NOMO-1 treated with DMSO at 0.1 percent for 48 hours (cell line): ENCODE measurements at regions not wholly inside any gene's neighbourhood (a gene's known extent, or its start where the extent isn't known, plus 50 kb on each side); places are given as distances from the start of the nearest gene placed in this dataset.
"Not testable (repeated sequence)": the region's sequence is repeated elsewhere in the genome, so short reads cannot be mapped to it uniquely, and the experiment has no call there.

ENCODE experiments used
- DNase-seq: peaks from one replicate; lab custom pipeline; 2025; ENCODE audit not compliant: unreplicated experiment; lab: John Stamatoyannopoulos, UW

DNA sequence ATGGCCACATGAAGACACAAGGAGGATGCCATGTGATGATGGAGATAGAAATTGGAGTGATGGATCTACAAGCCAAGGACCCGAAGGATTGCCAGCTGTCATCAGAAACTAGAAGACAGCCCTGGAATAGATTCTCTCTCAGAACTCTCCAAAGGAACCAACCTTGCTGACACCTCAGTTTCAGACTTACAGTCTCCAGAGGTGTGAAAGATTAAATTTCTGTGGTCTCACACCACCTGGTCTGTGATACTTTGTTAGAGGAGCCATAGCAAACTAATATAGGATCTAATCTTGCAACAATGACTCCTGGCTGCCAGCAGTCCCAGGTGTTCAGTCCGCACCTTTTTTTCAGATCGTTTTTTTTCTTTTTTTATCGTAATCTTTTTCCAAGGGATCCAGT, 647.3 kb upstream of the GHITM start:
- DNase-seq: no peak

DNA sequence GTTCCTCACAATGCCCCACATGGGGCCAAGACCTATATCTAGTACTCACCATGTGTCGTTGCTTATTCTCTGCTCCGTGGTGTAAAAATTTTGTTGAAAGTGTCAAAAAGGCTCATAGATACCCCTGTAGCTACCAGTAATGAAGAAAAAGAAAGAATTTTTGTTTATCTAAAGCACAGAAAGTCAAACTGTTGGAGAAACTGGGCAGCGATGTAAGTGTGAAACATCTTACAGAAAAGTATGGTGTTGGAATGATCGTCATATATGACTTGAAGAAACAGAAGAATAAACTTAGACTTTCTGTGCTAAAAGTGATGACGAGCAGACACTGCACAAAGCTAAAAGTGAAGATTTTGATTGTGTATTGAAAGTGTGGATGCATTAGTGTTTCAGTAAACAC, 626.6 kb upstream of the GHITM start:
- no peak for DNase-seq

DNA sequence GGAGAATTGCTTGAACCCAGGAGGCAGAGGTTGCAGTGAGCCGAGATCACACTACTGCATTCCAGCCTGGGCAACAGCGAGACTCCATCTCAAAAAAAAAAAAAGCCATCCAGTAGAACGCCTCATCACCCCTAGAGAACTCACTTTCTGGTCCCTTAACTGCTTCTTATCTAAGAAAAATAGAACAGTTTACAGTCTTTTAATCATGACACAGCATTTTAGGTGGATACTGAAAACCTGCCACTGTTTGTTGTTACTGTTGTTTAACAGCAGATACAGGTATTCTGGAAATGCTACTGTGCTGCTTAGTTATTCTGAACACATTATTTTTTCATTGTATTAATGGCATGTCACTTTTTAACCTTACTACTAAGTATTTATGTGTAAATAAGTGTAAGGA, 624.3 kb upstream of the GHITM start:
- DNase-seq: no peak

DNA sequence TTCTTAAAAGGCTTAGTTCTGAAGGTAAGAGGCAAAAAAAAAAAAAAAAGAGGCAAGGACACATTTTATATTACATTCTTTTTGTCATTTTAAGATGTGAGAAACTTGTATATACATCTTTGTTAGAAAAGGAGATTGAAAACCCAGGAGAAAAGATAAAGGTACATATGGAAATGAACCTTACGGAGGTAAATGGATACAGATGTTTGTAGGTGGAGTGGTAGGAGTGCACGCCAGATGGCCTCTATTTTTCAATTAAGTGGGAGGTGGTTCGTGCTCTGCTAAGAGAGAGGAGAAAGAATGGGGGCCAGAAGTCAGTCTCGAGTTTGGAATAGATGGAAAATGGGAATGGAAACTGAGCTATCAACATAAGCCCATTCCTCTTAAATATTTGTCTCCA, 622.5 kb upstream of the GHITM start:
- no peak for DNase-seq

DNA sequence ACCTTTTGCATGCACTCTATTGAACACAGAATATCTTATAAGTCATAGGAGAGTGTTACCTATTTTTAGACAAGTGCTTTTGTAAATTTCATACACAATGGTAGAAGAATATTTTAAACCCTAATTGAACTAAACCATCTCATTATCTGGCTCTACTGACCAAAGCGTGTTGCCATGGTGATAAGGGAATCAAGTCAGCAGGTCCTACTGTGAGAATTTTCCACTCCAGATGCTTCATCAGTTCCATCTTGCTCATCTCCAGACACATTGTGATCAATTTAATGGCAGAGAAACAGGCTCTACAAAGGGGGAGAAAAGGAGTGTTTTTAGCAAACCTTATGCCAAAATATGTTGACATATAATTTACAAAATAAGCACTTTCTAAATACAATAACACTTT, 621.9 kb upstream of the GHITM start:
- DNase-seq: no peak

DNA sequence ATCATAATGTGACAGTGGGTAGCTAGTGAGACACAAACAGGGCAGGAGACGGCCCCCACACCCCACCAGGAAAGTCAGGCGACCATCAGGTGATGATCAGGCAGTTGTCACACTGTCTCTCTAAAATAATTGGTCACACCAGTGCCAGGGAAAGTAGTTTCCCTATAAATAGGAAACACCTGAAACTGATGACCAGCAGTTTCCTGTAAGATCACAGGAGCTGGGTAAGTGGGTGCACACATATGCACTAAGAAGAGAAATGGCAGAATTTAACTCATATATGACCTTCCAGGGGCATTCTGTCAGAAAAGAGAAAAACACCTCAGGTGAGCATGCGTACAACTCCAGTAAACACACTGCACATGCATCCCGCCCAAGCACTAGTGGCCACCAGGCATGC, 620.5 kb upstream of the GHITM start:
- no peak for DNase-seq

DNA sequence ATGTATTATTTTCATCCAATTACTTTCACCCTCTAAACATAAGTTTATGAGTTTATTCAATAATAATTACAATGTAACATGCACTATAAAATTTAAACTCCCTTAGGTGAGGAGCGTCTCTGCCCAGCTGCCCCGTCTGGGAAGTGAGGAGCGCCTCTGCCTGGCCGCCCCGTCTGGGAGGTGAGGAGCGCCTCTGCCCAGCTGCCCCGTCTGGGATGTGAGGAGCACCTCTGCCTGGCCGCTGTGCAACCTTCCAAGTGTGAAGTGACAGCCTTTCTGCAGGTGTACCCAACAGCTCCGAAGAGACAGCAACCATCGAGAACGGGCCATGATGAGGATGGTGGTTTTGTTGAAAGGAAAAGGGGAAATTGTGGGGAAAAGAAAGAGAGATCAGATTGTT, 618.9 kb upstream of the GHITM start:
- DNase-seq: not testable (repeated sequence)

DNA sequence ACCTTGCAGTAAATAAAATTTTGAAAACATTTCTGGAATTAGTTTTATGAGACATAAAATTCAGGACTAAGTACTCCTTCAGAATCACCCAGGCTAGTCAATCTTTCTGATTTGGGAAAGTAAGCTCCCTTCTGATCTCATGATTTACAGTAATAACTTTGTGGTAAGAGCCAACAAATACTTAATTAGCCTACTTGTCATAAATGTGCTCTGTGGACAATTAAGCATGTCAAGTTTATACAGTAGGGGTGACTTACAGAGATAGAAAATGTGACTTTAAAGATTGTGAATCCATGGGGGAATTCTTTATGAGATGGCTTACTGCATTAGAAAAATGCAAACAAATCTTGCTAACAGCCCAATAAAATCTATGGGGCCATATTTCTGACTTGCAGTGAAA, 616.9 kb upstream of the GHITM start:
- no peak for DNase-seq

DNA sequence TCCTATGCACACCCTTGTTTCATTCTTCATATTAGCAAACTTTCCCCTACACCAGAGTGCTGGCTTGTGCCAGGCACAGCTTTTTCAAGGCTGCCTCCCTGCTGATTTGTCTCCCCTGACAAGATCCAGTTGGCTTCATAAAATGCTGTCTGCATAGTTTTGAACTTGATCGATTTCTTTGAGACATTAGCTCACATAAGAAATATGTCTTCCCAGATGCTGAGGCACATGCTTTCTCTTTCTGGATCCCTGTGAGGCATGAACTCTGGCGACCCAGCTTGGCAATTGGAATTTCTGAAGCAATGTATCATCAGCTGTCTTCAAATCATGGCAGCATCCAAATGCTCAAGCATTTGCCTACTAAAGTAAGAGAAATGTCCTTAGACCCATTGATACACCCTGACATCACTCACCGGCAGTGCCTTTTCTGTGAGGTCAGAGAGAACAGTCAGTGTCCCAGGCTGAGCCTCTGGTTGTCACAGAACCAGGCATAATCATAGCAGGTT, 616.4 kb upstream of the GHITM start:
- no peak for DNase-seq

DNA sequence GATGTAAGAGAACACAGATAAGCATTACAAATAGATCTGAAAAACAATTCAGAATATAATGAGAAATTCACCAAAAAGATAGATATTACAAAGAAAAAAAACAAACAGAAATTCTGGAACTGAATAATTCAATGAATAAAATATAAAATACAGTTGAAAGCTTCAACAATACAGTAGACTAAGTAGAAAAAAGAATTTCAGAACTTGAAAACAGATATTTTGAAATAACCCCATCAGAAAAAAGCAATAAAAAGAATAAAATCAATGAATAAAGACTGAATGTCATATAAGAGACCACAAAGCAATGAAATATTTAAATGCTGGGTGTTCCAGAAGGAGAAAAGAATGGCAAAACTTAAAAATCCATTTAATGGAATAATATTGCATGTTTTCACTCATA, 611.4 kb upstream of the GHITM start:
- no peak for DNase-seq

DNA sequence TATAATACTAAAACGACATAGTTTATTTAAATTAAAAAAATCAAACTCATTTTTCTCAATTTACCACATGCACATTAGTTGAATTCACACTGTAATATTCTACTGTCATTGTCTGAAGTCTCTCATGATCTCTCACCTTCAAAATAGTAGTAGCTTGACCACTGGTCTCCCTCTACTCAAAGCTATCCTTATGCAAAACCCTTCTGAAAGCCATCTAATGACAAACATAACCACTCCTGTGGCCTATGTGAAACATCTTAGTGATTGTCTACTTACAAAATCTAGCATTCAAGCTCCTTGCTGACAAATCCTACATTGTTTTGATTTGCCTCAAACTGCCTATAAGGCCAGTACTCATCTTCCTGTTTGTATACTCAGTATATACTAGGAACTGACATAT, 606.0 kb upstream of the GHITM start:
- DNase-seq: no peak

DNA sequence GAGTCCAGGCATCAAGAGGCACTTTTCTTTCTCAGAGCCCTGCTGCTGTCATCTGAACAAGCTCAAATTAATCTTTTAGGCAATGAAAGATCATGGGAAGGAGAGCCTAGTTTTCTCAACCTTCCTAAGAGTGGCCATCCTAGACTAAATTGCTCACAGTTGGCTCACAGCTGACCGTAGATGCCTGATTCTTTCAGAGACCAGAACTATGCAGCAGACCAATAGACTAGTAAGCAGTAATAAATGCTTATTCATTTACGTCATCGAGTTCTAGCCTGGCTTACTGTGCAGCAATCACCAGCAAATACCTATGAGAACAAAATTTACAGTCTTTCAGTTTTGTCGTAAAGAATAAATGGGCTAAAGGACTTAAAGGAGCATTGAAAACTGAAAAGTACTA, 602.9 kb upstream of the GHITM start:
- no peak for DNase-seq

DNA sequence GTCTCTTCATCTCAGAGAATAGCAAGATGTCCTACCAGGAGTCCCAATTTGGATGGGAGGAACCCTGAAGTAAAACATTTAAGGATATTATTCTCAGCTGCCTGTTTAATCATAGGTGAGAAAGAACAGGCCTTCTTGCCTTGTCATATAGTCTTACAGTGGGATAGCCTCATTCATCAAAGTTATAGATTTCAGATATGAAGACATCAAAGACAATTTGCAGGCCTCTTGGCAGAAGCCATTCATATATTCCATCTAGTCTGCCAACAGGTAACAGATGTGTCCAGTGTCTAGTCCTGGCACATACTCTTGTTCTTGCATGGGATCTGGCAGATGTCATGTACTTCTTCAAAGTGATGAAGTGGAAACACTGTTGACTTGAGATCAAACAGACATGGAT, 601.3 kb upstream of the GHITM start:
- no peak for DNase-seq

DNA sequence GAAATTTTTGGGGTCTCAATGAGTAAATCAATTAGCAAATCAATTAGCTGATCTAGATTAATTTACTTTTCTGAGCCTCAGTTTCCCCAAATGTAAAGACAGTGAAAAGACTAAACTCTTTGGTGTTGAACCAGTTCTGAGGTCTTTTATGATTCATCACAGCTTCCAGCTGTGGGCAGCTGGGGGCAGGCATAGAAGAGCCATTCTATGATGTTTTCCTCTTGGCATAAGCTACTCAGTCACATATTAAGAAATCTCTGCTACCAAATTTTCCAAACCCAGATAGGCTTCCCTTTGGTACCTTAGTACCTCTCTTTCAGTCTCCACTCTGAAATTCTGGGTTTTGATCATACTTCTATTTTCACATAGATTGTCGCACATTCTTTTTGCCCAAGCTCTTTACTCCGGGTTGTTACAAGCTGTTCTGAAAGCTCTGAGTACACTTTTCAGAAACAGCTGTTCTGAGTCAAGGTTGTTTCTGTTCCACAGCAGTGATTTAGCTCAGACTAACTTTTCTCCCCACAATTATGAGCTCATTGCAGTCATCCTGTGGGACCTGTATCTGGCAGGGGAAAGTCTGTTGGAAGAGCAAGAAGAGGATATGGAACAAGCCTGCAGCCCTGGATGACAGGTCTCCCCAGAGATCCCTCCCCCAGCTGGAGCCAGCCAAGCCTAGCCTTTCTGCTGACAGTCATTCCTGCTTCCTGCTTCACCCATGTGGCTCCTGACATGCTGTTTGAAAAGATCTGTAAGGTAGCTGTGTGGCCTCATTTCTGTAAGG, 599.6 kb upstream of the GHITM start:
- no peak for DNase-seq

DNA sequence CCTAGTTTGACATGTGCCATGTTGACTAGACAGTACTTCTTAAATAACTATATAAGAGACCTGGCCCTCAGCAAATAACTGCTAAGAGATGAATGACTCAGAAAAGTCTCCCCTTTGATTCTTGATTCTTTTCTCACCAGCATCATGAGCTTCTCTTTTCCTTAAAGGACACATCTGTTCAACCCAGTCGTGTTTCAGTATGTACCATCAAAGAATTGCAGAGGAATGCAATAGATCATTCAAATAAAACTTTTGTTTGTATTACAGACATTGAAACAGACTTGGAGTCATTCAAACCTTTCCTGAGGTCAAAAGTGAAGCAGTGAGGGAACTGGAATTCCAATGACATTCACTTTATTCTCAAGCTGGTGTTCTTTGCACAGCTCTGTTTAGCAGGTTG, 598.3 kb upstream of the GHITM start:
- no peak for DNase-seq

DNA sequence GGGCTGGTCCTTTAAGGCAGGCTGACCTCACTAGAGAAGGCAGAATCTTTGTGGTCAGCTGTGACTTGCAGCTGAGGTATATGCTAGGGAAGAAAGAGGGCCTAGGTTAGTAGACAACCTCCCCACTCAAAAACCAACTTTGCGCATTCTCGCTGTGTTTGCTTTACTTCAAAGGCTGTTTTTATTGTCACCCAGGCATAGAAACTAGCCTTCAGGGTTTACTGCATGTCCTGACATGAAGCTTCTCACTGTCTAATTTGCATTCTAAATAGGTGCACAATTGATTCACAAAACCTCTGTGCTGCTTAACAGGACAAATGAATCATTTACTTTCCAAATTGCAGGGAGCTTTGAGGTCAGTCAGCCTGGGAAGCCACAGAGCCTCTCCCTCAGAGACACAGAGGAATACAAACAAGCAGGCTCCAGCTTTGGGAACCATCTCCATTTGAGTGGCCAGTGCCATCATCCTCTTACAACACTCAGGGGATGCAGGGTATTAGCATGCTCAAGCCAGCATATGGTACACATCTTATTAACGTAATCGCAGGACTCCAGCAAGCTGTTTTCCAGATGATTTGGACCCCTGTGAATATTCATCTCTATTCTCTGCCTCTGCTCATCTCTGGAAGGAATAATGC, 596.4 kb upstream of the GHITM start:
- no peak for DNase-seq

DNA sequence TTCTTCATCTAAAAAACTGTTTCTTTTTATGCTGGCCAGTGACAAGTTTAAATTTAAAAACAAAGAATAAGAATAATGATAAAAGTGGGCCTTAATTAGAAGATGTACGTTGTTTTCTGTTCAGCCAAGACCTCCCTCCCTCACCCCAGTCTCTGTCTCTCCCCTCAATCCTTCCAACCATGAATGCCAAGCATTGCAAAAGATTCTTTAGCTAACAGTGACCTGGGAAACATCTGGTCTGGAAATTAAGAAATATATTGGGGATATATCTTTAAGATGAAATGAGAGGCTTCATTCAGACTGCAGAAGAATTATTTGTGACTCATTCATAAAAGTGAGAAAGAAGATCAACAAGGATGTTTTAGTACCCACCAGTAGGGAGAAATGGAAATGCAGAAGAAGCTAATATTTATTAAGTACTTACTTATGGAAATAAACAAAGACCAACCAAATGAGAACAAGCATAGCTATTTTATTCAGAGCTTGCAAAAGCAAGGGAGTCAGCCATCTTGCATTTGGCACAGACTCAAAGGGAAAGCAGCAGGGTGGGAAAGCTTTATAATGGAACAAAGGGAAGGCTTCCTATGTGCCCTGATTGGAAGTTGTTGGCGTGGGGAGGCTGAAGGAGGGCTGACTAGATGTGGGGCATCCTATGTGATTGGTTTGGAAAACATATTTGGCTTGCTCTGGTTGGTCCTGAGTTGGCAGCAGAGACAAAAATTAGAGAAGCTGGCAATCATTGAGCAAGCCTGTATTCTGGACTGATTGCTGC, 595.4 kb upstream of the GHITM start:
- no peak for DNase-seq

DNA sequence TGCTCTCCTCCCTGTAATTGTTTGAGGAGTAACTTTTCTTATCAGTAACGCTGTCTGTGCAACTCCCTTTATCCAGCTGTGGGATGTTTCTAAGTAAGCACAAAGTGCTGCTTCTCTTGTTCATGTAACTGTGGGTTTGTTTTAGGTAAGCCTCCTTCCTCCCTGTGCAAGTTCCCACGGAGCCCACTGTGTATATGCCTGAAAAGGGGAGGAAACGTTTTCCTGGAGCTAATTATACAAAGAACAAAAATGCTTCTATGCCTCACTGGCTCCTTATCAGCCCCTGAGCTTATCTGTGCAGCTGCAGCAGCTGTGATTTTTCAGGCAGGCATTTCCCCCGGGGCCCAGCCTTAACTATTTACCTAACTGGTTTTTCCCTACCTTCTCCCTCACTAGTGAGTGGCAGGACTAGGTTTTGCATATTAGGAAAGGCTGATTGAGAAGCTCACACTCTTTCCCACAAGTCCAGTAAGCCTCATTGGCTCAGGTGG, 593.4 kb upstream of the GHITM start:
- no peak for DNase-seq

DNA sequence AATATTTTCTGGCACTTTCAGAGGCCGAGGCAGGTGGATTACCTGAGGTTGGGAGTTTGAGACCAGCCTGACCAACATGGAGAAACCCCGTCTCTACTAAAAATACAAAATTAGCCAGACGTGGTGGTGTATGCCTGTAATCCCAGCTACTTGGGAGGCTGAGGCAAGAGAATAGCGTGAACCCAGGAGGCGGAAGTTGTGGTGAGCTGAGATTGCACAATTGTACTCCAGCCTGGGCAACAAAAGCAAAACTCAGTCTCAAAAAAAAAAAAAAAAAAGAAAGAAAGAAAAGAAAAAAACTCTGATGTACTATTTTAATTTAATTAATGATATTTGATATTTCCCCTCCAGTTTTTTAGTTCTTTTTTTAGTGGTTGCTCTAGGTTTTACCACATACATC, 588.1 kb upstream of the GHITM start:
- DNase-seq: peak; percentile 6

DNA sequence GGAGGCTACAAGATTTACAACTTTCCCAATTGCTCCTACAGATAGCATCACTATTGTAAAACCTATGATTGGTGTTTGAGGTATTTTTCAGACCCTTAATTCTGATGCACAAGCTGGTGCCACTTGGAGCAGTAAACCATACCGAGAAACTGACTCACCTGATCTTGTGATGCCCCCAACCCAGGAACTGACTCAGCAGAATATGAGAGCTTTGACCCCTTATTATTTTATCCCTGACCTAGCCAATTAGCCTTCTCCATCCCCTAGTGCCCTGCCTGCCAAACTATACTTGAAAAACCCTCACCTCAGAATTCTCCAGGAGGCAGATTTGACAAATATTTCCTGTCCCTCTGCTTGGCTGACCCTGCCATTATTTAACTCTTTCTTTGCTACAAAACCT, 585.9 kb upstream of the GHITM start:
- no peak for DNase-seq

DNA sequence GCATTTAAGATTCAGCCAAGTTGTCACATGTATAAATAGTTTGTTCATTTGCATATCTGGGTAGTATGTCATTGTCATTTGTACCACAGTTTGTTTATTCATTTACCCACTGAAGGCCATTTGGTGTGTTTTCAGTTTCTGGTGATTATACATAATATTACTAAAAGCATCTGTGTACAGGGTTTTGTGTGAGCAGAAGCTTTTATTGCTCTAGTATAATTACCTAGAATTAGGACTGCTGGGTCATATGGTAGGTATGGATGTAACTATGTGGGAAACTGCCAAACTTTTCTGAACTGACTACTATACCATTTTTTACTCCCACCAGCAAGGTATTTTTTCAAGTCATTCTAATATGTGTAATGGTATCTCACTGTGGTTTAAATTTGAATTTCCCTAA, 584.0 kb upstream of the GHITM start:
- DNase-seq: no peak

DNA sequence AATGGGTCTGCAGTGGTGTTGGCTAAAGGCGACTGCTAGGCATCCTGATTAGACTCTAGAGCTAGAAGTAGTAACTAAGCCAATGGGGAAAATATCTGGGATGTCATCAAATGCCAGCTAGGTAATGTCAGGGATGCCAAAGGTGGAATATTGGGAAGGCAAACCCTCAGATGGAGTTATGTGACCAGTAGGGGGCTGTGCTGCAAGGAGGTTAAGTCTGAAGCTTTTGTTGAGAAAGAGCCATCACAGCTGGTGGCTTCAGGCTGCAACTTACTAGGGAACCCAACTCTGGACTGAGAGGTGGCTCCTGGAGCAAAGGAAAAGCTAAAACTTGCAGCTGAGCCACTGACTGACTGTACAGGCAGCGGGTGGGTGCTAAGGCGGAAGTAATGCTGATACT, 576.9 kb upstream of the GHITM start:
- DNase-seq: no peak
